Testis (tissue), 2 donors: ENCODE measurements at regions not wholly inside any gene's neighbourhood (a gene's known extent, or its start where the extent isn't known, plus 50 kb on each side); places are given as distances from the start of the nearest gene placed in this dataset.

Source experiments
- CTCF ChIP-seq, 3 experiments: fragments of 450-650 bp in 2 of 3; fragments of 200-600 bp in 1 of 3; sonication (generic) in 1 of 3; IDR thresholded peaks; one replicate each; pipeline ENCODE4 v1.5.1; 2016 to 2019; ENCODE audit warnings: antibody characterized with exemption in 3 of 3, mild to moderate bottlenecking in 2 of 3, moderate library complexity in 1 of 3
- POLR2A ChIP-seq: fragments of 450-650 bp; IDR thresholded peaks from one replicate; pipeline ENCODE4 v1.6.1; 2017; ENCODE audit warnings: antibody characterized with exemption, mild to moderate bottlenecking, moderate library complexity

GRCh38 chr14:86481104-86481503 lies 951.2 kb downstream of the FLRT2 start:
- TF ChIP-seq CTCF (IDR thresholded peaks at IDR 0.05), result no peak
- no peak for TF ChIP-seq POLR2A
